Endothelial cell of umbilical vein (primary cell): ENCODE measurements at regions not wholly inside any gene's neighbourhood (a gene's known extent, or its start where the extent isn't known, plus 50 kb on each side); places are given as distances from the start of the nearest gene placed in this dataset.

Source experiments
- BruUV-seq: library from RNA; stranded (reverse); fragments of 400-500 nt; replicated peaks from 2 replicates; lab custom pipeline; 2021; lab: Mats Ljungman, UMichigan
- CTCF ChIA-PET: fragments of 300-600, 350-600 bp; sonication (Branson Sonifier 250); formaldehyde crosslinking; loops from one replicate; lab custom pipeline; 2021; ENCODE audit warnings: antibody characterized with exemption, inconsistent platforms; lab: Charles Lee
- POLR2A ChIA-PET: fragments of 300-600, 350-600 bp; sonication (Branson Sonifier 250); formaldehyde crosslinking; loops from one replicate; lab custom pipeline; 2021; ENCODE audit warnings: antibody characterized with exemption, inconsistent platforms; lab: Charles Lee
- DNase-seq: peaks from one replicate; pipeline ENCODE4 v3.0.0-alpha.2; 2011; ENCODE audit warnings: low read depth, low spot score
- FAIRE-seq: peaks from 2 replicates; lab custom pipeline; 2011; peaks lifted over from hg19 to GRCh38; lab: Jason Lieb, UNC
- H2AFZ ChIP-seq: 2 replicates; pipeline ENCODE4 v1.6.0; 2012; ENCODE audit warnings: low read depth, low read length, control low read depth, inconsistent platforms
- H3K27ac ChIP-seq: 2 replicates; pipeline ENCODE4 v1.5.1; 2011; ENCODE audit warnings: low read depth, mild to moderate bottlenecking, control low read depth, low read length, moderate library complexity; ENCODE audit not compliant: insufficient read depth
- H3K27me3 ChIP-seq, 2 experiments: 2 replicates each; pipeline versions ENCODE4 v1.6.0 to v1.6.1; 2011; ENCODE audit warnings: low read length in 2 of 2, mixed read lengths in 1 of 2; ENCODE audit not compliant: control insufficient read depth in 2 of 2, insufficient read depth in 2 of 2
- H3K36me3 ChIP-seq, 2 experiments: 2 replicates in 1 of 2; 3 replicates in 1 of 2; pipeline ENCODE4 v1.5.1; 2011; ENCODE audit warnings: low read length in 2 of 2, mild to moderate bottlenecking in 1 of 2, moderate library complexity in 1 of 2; ENCODE audit not compliant: control insufficient read depth in 2 of 2, insufficient read depth in 2 of 2; ENCODE audit errors: extremely low read depth in 1 of 2
- H3K4me1 ChIP-seq: 3 replicates; pipeline ENCODE4 v1.5.1; 2011; ENCODE audit warnings: mild to moderate bottlenecking, low read length; ENCODE audit not compliant: control insufficient read depth, insufficient read depth; ENCODE audit errors: extremely low read depth
- H3K4me2 ChIP-seq: 2 replicates; pipeline ENCODE4 v1.6.1; 2011; ENCODE audit warnings: low read length, control low read depth, mixed read lengths; ENCODE audit not compliant: insufficient read depth
- H3K4me3 ChIP-seq, 3 experiments: fragments of 200-600 bp in 1 of 3; sonication (generic), shearing (Covaris generic) in 1 of 3; replicated peaks in 1 of 3; 2 replicates each; pipeline ENCODE4 v1.5.1; 2011 to 2016; ENCODE audit warnings: control low read depth in 3 of 3, low read length in 3 of 3, mild to moderate bottlenecking in 2 of 3, inconsistent platforms in 1 of 3, low read depth in 1 of 3, moderate library complexity in 1 of 3; ENCODE audit not compliant: insufficient read depth in 1 of 3
- H3K79me2 ChIP-seq: 2 replicates; pipeline ENCODE4 v1.6.0; 2012; ENCODE audit warnings: low read length, inconsistent platforms; ENCODE audit not compliant: control insufficient read depth, insufficient read depth
- H3K9ac ChIP-seq: replicated peaks from 2 replicates; pipeline ENCODE3; 2011; ENCODE audit warnings: low read length, control low read depth; ENCODE audit not compliant: insufficient read depth; ENCODE audit errors: extremely low read depth
- H3K9me1 ChIP-seq: replicated peaks from 3 replicates; pipeline ENCODE4 v1.6.0; 2011; ENCODE audit warnings: mild to moderate bottlenecking, low read length; ENCODE audit not compliant: control insufficient read depth, insufficient read depth; ENCODE audit errors: extremely low read depth
- H3K9me3 ChIP-seq: replicated peaks from 2 replicates; pipeline ENCODE4 v1.5.1; 2012; ENCODE audit warnings: low read length, inconsistent platforms; ENCODE audit not compliant: control insufficient read depth, insufficient read depth
- H4K20me1 ChIP-seq: replicated peaks from 2 replicates; pipeline ENCODE3; 2011; ENCODE audit warnings: mild to moderate bottlenecking, low read length; ENCODE audit not compliant: control insufficient read depth, insufficient read depth; ENCODE audit errors: extremely low read depth
- CTCF ChIP-seq, 2 donors: IDR thresholded peaks; 1 replicate in 1 of 2; 2 replicates in 1 of 2; pipeline ENCODE4 v1.5.1; 2011; ENCODE audit warnings: low read length in 2 of 2, mild to moderate bottlenecking in 2 of 2, moderate library complexity in 2 of 2, control low read depth in 1 of 2, inconsistent platforms in 1 of 2, low read depth in 1 of 2; ENCODE audit not compliant: insufficient read depth in 1 of 2; ENCODE audit errors: extremely low read depth in 1 of 2
- EZH2 ChIP-seq: IDR thresholded peaks from 2 replicates; pipeline ENCODE4 v1.6.1; 2012; ENCODE audit warnings: borderline replicate concordance, low read depth, mild to moderate bottlenecking, moderate library complexity, low read length, inconsistent platforms; ENCODE audit not compliant: severe bottlenecking
- FOS ChIP-seq: IDR thresholded peaks from 2 replicates; pipeline ENCODE4 v1.6.1; 2011; ENCODE audit warnings: mild to moderate bottlenecking, low read length, moderate library complexity, borderline replicate concordance; ENCODE audit not compliant: insufficient read depth
- GATA2 ChIP-seq: IDR thresholded peaks from 2 replicates; pipeline ENCODE4 v1.7.0; 2011; ENCODE audit warnings: low read depth, mild to moderate bottlenecking, moderate library complexity, mixed read lengths, low read length; ENCODE audit not compliant: insufficient read length, insufficient read depth
- JUN ChIP-seq: IDR thresholded peaks from 2 replicates; pipeline ENCODE4 v1.6.1; 2011; ENCODE audit warnings: borderline replicate concordance, low read depth; ENCODE audit not compliant: insufficient read length, insufficient read depth
- MAX ChIP-seq: IDR thresholded peaks from 2 replicates; pipeline ENCODE4 v1.6.1; 2011; ENCODE audit not compliant: insufficient read depth, insufficient read length
- MYC ChIP-seq: IDR thresholded peaks from one replicate; pipeline ENCODE4 v1.6.1; 2011; ENCODE audit warnings: mild to moderate bottlenecking, low read depth, low read length
- POLR2A ChIP-seq: IDR thresholded peaks from 2 replicates; pipeline ENCODE4 v1.6.1; 2012; ENCODE audit warnings: low read depth, mild to moderate bottlenecking, control low read depth, low read length
- POLR2AphosphoS5 ChIP-seq: IDR thresholded peaks from 2 replicates; pipeline ENCODE4 v1.6.1; 2012; ENCODE audit warnings: low read depth, mild to moderate bottlenecking, control low read depth, low read length, moderate library complexity; ENCODE audit not compliant: insufficient read depth
- dilution Hi-C: fragments of 300-500 bp; cut with MboI; formaldehyde crosslinking; loops from one replicate; pipeline ENCODE4 v1.15.0; 2019; ENCODE audit warnings: low sequenced_read_pairs; ENCODE audit not compliant: extremely low pct_ligation_motif_present
- intact Hi-C: fragments of 100-400 bp; cut with micrococcal nuclease; formaldehyde crosslinking; loops from one replicate; pipeline ENCODE4 v1.10.0; 2022

- no peak overlapping the region for H3K27ac ChIP-seq
- peak; percentile 23 for DNase-seq
- H3K4me2 ChIP-seq, result no peak overlapping the region
- H3K79me2 ChIP-seq, result no peaks in the 10 kb centered on the region
- H3K4me3 ChIP-seq, result no peak overlapping the region
- no peaks in the 10 kb centered on the region for H3K4me1 ChIP-seq
- POLR2A ChIA-PET, result no interaction called here
- peaks cover 23 to 42% of the 10 kb centered on the region in 2 experiments for H3K27me3 ChIP-seq
- no peak for FAIRE-seq
- BruUV-seq, result no TSS peak
- intact Hi-C loops, result no loop called here
- CTCF ChIA-PET, result interaction anchor here (1.5 to 1.6 kb wide), 2 partner anchors 9 to 22 kb away, joined by 4 to 5 read pairs; no protein-coding TSS in a partner anchor
- H2AFZ ChIP-seq, result no peak overlapping the region
- no peak overlapping the region for H3K9ac ChIP-seq
- H4K20me1 ChIP-seq, result no peaks in the 10 kb centered on the region
- no peaks in the 10 kb centered on the region for H3K9me3 ChIP-seq
- TF ChIP-seq MYC, result no peak
- no peak for TF ChIP-seq GATA2
- TF ChIP-seq MAX, result no peak
- TF ChIP-seq EZH2, result no peak
- no peak for TF ChIP-seq CTCF (IDR thresholded peaks at IDR 0.05; ENCODE audit: extremely low read depth in 1 of 2, insufficient read depth in 1 of 2, low read depth in 1 of 2, low read length in 2 of 2)
- no peak for TF ChIP-seq FOS
- no peak for TF ChIP-seq POLR2A
- TF ChIP-seq POLR2AphosphoS5, result no peak
- no peak for TF ChIP-seq JUN
- H3K9me1 ChIP-seq, result no peaks in the 10 kb centered on the region
- H3K36me3 ChIP-seq, result no peaks in the 10 kb centered on the region
- dilution Hi-C loops, result no loop called here
These were observed 139.5 kb downstream of the DAD1 start for GRCh38 chr14:22449600-22449905.
